Bone marrow (tissue), 2 donors: ENCODE measurements at regions not wholly inside any gene's neighbourhood (a gene's known extent, or its start where the extent isn't known, plus 50 kb on each side); places are given as distances from the start of the nearest gene placed in this dataset.

ENCODE experiments used
- DNase-seq, 2 donors: peaks; one replicate each; lab custom pipeline; 2025; lab: John Stamatoyannopoulos, UW

DNA sequence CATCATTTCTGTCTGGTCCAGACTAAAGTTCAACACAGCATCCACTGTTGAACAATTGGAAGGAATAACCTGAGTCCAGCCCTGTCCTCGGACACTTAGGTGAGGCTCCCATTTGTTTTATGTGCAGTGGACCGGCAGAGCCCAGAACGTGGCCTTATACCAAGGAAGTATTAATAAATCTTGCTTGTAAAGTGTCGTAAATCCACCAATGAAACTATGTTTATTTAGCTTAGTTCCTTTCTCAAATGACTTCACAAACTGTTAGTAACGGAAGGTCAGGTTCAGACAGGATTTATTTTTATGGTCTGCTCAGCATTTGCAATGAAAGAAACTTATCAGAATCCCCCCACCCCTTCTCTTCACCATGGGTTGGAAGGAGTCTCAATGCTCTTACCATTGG, 149.5 kb downstream of the PCSK1 start:
- DNase-seq, result no peak

DNA sequence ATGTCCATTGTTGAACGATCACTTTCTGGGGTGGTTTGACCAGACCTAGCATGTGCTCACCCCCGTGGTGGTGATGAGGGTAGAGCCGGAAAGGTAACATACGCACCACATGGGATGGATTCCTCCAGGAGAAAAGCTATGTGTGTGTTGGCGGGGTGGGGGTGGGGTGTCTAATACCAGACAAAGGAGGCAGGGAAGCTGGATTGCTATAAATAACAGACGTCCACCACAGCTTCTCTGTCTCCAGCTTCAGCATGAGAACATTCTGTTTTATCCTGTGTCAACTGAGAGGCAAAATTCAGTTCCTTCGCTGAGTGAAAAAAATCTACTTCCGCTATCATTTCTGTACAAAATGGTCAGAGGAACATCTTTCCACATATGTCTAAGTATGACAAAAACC, 151.0 kb downstream of the PCSK1 start:
- DNase-seq, result no peak

DNA sequence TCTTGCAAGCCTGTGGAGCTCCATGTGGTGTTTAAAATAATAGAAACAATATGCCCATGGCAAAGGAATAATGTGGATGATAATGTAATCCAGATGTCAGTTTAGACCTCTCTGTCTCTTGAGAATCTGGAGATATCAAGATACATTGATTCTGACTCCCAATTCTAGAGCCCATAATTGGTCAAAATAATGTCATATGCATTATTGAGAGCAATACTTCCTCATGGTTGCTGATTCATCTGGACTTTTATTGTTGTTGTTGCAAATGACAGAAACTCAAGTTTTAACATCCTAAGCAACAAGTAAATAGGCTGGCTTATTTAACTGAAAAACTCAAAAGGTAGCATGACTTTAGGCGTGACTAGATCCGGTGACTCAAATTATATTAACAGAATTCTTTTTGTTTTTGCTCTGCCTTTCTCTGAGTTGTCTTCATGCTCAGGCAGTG, 152.1 kb downstream of the PCSK1 start:
- no peak for DNase-seq

DNA sequence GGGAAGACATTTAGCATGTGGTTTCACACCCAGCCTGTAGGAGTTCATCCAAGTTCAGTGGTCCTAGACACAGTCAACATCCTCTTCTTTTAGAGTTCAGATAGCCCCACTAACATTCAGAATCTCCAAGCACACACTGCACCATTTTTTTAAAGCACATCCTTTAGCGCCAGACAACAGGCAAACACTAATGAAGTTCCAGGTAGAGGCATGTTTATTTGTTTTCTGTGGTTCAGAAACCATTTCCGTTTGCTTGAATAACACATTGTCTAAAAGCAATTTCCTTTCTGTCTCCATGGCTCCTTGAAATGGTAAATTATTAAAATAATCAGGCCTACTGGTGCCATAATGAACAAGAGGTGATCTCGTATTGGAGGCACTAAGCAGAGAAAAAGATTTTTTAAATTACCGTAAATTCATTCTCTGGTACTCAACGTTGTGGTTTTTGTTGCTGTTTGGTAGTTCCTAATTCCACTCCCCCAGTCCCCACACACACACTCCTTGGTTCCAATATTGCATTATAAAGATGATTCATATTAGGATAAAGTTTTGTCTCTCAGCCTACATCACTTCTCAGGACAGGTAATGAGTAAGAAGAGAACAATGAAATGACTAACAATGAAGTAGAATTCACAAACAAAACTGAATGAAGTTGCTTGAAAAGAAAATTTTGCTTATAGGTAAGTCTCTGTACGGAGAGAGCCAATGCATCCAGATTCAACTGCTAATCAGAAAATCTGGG, 153.1 kb downstream of the PCSK1 start:
- no peak for DNase-seq

DNA sequence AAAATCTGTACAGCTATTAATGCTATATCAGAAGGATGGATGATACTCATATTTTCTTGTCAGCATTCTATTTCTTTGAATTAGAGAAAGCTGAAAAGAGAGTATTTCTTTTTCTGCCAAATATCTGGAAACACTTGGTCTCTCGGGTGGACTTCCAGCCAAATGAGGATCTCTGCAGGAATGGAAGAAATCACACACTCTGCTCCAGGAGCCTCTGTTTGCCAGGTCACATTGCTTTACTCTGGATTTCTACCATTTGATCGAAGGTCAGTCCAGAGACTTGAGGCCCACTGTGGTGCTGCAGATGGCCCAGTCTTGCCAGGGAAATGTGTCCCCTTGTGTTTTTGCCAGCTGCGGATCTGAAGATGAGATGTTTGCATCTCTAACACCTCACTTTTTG, 154.1 kb downstream of the PCSK1 start:
- DNase-seq, result no peak

DNA sequence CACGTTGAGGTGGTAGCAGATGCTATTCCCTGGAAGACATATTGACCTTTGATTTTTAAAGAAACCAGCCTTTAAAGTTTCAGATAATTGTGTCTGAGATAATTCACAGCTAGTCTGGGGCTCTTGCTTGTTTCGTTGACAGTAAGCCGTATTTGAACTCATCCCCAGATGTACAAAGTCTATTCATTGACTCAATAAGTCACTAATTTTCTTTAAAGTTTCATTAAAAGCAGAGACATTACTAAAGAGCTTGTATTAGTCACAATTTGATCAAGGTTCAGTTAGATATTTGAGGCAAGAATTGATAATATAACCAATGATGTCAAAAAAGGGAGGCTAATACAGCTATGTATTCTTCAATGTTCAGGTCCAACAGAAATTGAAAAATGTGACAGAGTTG, 158.0 kb downstream of the PCSK1 start:
- no peak for DNase-seq

DNA sequence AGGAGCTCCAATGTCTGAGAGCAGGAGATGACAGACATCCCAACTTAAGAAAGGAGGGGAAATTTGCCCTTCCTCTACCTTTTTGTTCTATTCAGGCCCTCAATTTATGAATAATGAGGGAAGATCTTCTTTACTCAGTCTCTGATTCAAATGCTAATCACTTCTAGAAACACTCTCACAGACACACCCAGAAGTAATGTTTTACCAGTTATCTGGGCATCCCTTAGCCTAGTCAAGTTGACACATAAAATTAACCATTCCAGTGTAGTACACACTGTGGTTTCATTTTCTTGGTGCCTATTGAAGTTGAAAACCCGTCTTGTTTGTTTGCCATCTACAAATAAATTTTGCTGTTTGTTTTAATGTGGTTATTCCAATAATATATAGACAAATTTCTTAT, 167.6 kb downstream of the PCSK1 start:
- DNase-seq, result no peak

DNA sequence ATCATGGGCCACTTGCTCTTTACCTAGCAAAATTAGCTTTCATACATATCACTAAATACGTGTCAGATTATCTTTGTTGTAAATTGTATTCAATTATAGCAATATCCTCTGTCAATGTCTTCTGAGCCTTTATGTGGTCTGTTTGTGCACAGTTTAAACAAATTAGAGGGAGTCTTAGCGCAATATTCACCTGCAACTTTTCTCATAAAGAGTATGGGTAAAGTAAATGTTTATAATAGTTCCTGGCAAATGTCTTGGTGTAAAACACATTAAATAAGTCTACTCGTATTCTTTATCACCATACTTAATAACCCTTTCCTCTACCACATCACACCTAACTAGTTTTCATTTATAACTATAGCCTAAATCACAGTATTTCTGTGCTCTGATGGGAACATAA, 169.0 kb downstream of the PCSK1 start:
- no peak for DNase-seq

DNA sequence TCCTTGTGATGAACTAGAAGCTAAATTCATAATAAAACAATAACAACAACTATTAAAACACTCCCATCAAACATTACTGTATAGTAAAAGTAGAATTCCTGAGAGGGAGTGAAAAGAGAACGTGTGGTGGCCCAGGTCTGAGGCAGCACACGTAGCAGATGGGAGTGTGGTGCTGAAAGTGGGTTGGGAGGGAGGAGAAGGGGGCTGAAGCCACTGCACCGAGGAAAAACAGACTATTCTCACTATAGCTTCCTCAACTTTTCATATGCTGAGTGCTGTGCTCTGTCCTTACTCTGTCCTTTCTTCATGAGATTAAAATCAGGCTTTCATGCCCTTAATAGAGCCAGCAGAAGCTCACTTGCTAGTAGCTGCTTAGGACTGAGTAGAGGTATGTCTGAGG, 170.9 kb downstream of the PCSK1 start:
- no peak for DNase-seq

DNA sequence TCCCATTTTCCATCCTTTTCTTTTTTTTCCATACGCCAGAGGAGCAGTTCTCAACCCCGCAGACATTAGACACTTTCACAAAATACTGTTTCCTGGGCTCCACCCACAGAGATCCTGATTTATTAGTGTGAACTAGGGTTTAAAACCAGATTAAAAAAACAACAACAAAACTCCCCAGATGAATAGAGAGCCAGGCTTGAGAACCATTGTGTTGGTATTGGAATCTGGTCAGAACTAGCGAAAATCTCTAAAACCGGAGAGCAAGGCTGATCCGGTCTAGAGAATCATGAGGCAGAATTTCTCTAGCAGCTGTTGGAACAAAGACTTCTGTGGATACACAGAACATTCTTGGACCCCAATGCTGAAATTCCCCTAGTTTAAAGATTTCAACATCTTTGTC, 173.0 kb downstream of the PCSK1 start:
- DNase-seq, result no peak

DNA sequence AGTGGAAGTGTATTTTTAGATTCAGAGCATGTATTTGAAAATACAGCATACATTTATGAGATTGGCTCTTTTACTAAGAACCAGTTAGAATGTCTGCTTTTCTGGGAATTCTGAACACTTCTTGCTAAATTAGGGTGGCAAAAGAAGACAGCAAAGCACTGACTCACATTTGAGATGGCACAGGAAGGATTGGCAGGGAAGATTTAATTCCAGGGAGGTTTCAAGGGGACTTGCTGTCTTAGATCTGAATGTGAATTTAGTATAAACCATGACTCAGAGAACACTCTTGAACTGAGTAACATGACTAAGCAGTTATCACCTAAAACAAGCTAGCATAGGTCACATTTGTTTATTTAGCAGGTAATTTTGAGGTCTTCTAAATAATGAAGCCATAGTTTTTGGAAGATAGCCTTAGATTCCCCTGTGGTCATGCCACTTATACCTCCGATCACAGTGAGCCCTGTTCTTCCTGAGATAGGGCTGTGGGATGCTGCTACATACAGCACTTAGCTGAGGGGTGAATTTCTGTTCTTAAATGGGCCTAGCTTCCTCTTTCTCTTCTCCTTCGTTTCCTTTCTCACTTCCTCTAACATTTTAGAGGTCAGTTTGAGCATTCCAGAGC, 173.8 kb downstream of the PCSK1 start:
- no peak for DNase-seq

DNA sequence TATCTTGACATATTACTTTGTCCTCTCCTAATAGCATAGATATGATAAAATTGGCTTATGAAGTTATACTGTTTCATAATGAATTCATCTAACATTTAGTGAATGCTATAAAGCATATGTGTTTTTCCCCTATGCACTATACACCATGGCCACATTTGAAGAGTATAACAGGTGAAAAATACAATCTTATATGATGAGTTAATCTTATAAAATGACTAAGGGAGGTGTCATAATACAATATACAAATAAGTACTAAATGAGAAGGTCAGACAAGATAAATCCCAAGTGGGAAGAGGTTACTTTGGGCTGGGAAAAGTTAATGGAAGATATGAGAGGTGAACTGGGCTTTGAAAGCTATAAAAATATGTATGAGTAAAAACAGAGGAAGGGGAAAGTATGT, 174.4 kb downstream of the PCSK1 start:
- DNase-seq, result no peak

DNA sequence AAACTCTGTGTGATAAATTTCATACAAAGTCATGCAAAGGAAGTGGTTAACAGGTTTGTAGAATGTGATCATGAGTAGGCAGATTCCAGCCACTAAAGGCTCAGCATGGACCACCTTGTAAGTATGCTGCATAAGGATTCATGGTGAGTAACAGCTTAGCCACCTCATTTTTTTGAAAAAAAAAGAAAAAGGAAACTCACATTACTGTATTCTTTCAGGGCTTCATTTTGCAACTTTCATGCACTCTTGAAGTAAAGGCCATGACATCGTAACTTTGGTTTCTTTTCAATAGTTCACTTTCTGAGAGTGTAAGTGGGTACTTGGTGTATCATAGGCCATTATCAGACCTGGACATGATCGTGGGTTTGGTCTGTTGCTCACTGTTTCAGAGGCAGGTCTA, 175.1 kb downstream of the PCSK1 start:
- DNase-seq, result no peak

DNA sequence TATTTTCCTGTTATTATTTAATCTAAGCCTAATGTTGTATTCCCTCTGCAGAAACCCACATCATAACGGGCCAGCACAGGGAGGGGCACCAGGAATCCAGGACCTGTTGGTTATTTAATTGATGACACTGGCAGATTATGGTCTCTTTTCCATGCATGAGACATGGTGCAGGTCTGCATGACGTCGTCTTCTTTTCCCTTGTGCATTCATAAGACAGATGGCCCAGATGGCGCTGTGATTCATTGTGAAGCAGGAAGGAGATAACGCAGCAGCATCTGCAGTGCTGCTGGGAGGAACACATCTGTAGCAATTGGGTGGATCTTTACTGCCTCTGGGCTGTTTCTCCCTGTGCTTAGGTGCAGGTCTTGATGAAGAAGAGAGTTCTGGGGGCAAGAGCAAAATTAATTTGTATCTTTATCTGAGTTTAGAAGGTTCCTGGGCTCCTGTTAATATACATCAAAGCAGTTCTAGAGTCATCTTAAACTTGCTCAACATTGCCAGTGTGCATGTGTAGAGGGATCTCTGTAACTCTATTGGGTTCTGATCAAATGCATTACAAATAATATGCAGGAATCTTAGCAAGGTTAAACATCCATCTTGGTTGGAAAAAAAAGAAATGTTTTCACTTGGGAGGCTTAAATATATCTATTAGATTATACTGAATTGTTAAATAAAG, 176.1 kb downstream of the PCSK1 start:
- DNase-seq, result no peak

DNA sequence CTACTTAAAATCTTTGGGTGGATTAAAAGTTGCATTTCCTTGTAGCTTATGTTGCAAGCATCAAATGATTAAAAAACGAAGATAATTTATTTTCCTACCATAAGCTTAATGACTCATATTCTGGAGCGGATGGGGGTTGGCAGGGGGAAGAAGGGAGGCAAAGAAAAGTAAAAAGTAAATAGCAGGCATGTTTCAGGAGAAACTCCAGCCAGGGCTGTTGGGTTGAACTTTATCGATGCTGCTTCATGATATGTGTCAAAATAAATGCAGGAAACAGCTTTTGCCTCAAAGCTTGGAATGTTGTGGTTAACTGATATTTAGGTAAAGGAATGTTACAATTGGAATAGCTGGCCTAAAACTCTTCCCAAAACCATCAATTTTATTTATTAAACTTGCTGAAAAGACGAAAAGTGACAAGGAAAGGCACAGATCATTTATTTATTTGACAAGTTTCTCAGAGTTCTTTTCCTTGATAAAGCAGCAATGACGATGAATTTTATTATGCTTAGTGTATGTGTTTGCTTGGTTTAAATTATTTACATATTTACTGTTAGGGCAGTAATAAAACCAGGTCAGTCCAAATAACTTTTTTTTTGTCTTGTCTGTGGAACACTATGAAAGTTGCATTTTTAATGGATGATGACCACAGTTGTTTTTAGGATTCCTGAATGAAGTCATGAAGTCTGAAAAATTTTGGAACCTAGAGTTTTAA, 177.9 kb downstream of the PCSK1 start:
- DNase-seq, result no peak

DNA sequence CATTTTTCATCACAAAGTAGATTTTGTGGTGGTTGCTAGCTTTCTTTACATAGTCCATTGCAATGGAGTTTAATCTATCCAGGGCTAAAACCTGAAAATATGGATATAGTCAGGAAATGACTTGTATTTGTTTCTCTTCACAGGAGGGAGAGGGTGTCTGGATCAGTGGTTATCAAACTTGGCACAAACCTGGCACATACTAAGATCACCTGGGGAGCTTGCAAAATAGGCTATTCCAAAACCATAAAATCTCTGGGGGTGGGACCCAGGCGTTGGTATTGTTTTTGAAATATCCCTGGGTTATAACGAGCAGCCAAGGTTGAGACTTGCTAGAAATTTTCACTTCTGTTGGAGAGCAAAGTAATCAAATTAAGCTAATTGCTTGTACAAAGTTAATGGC, 179.9 kb downstream of the PCSK1 start:
- DNase-seq, result no peak

DNA sequence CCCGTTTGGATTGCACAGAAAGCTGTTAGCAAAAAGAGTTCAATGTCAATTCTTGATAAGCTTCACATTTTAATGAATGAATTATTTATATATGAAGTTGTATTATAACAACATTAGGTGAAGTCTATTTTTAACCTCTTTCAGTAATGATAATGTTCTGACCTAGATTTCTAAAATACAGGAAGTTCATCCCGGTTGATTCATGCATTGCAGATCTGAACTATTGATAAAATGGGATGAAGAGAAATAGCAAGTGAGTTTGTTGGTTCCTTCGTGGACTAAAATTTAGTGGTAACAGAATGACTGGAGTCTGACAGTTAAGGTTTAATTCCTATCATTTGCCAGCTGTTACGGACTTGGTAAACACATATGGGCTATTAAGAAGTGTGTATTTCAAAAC, 180.5 kb downstream of the PCSK1 start:
- no peak for DNase-seq

DNA sequence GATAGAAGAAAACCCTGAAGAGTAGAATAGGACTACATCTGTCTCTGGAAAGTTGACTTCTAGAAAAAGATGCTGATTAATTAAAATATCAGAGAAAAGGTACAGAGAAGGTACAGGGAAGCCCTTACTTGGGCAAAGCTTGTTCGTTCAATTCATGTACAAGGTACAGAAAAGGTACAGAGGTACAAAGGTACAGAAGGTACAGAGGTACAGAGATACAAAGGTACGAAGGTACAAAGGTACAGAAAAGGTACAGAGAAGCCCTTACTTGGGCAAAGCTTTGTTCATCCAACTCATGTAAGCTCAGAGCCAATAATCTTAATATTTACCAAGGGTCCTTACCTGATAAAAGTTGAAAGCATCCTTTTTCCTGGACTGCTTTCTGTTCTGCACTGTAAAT, 182.3 kb downstream of the PCSK1 start:
- DNase-seq, result no peak

DNA sequence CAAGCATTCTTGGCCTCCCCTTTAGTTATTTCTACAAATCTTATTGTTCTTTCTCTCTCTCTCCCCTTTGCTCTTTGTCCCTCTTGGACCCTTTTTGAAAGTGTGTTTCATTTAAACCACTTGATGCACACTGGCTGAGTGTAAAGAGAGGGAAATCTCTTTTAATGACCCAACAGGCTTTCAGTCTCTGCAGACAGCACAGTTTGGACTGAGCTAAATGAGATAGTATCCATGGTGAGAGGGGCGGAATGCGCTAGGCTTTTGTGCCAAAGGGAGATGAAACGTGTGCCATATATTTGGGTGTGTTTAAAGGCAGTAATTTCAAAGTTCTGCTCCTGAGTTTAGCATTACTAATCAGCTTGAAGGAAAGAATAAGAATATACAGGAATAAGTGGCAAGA, 184.9 kb downstream of the PCSK1 start:
- no peak for DNase-seq

DNA sequence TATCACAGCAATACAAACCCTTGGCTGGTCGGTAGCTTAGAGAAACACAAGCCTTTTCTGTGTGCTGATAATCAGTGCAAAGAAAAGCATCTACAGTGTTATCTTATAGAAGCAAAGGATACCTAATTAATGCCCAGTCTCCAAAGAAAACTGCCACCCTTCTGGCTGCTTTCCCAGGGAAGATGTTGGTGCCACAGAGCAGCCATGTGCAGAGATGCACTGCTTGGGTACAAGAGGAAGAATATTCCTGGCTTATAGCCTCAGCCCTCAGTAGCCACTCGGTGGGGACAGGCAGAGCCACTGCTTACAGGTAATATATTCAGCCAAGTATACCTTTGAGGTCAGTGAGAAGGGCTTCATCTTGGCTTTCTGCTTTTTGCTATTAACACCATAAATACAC, 185.3 kb downstream of the PCSK1 start:
- no peak for DNase-seq

DNA sequence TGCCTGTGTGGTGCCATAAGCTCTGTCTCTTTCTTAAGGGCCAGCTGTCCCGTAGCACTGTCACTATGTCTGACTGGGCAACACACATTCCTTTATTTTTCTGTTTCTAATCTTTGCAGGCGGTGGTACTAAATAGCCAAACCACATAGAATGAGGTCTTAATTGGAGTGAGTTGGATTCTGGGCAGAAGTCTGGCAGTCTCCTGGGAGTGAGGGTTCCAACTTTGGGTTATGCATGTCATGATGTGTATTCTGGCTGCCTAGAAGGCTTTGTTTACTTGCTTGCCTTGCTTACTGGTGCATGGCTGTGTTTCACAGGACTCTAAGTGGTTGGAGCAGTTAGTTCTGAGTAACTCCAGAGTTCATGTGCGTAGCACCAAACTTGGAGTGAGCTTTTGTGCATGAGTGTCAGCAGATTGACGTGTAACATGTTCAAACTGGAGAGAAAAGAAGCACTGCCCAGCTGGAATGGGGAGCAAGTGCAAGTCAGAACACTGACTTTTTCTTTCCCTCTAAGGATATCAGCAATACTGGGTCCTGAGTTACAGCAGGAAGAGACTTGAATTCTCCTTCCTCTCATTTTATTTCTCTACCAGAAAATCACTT, 185.8 kb downstream of the PCSK1 start:
- DNase-seq, result no peak
